Ishikawa (cell line): ENCODE measurements at regions not wholly inside any gene's neighbourhood (a gene's known extent, or its start where the extent isn't known, plus 50 kb on each side); places are given as distances from the start of the nearest gene placed in this dataset.

Source experiments
- CEBPB ChIP-seq: IDR thresholded peaks from 2 replicates; pipeline ENCODE4 v1.6.1; 2012
- CREB1 ChIP-seq: IDR thresholded peaks from 2 replicates; pipeline ENCODE4 v1.6.1; 2012; ENCODE audit warnings: low read depth
- EGR1 ChIP-seq: IDR thresholded peaks from 2 replicates; pipeline ENCODE4 v1.6.1; 2012
- EP300 ChIP-seq: IDR thresholded peaks from 2 replicates; pipeline ENCODE4 v1.6.1; 2012; ENCODE audit warnings: borderline replicate concordance
- FOXM1 ChIP-seq: IDR thresholded peaks from 2 replicates; pipeline ENCODE4 v1.6.1; 2012; ENCODE audit warnings: low read depth, borderline replicate concordance
- MAX ChIP-seq: IDR thresholded peaks from 2 replicates; pipeline ENCODE4 v1.6.1; 2012
- NFIC ChIP-seq: IDR thresholded peaks from 2 replicates; pipeline ENCODE4 v1.6.1; 2012
- RAD21 ChIP-seq: IDR thresholded peaks from 2 replicates; pipeline ENCODE4 v1.6.1; 2012; ENCODE audit warnings: low read depth
- REST ChIP-seq: IDR thresholded peaks from 2 replicates; pipeline ENCODE4 v1.6.1; 2012; ENCODE audit warnings: low read depth, mild to moderate bottlenecking
- TAF1 ChIP-seq: IDR thresholded peaks from 2 replicates; pipeline ENCODE4 v1.6.1; 2012; ENCODE audit warnings: low read depth, mild to moderate bottlenecking
- TCF12 ChIP-seq: IDR thresholded peaks from 2 replicates; pipeline ENCODE4 v1.6.1; 2012; ENCODE audit warnings: low read depth
- TEAD4 ChIP-seq: IDR thresholded peaks from 2 replicates; pipeline ENCODE4 v1.6.1; 2012
- USF1 ChIP-seq: IDR thresholded peaks from 2 replicates; pipeline ENCODE4 v1.6.1; 2012
- YY1 ChIP-seq: IDR thresholded peaks from 2 replicates; pipeline ENCODE4 v1.6.1; 2012; ENCODE audit warnings: low read depth
- ZBTB7A ChIP-seq: IDR thresholded peaks from 2 replicates; pipeline ENCODE4 v1.6.1; 2012; ENCODE audit warnings: low read depth

- TF ChIP-seq ZBTB7A (no peak), TEAD4 (no peak)
These were observed 107.1 kb downstream of the BANF2 start for GRCh38 chr20:17806739-17807441.

GRCh38 chr20:17806107-17806506, 106.3 kb downstream of the BANF2 start:
- TF ChIP-seq CREB1 = no peak
- TF ChIP-seq RAD21 = no peak
- TF ChIP-seq NFIC = no peak
- TF ChIP-seq TCF12 = no peak
- TF ChIP-seq FOXM1 = no peak
- TF ChIP-seq MAX = no peak
- no peak for TF ChIP-seq TEAD4

- TF ChIP-seq TEAD4 = no peak
- no peak for TF ChIP-seq TAF1
- TF ChIP-seq TCF12 = no peak
- TF ChIP-seq EGR1 = no peak
- TF ChIP-seq EP300 = no peak
These were observed 104.0 kb downstream of the BANF2 start for GRCh38 chr20:17803765-17804164.

- TF ChIP-seq TAF1 (no peak), EGR1 (no peak), ZBTB7A (no peak), MAX (no peak), TEAD4 (no peak), REST (no peak), CEBPB (no peak), YY1 (no peak), FOXM1 (no peak)
These were observed 99.9 kb downstream of the BANF2 start for GRCh38 chr20:17799575-17800227.

- no peak for TF ChIP-seq FOXM1
- TF ChIP-seq TEAD4 = no peak
- no peak for TF ChIP-seq CEBPB
- TF ChIP-seq YY1 = no peak
- TF ChIP-seq EP300 = no peak
- TF ChIP-seq USF1 = no peak
- TF ChIP-seq TAF1 = no peak
- no peak for TF ChIP-seq ZBTB7A
- no peak for TF ChIP-seq EGR1
- TF ChIP-seq RAD21 = no peak
- no peak for TF ChIP-seq NFIC
- no peak for TF ChIP-seq MAX
- TF ChIP-seq TCF12 = no peak
- TF ChIP-seq REST = no peak
- TF ChIP-seq CREB1 = no peak
These were observed 98.8 kb downstream of the BANF2 start for GRCh38 chr20:17798601-17799000.

GRCh38 chr20:17797579-17797978, 97.8 kb downstream of the BANF2 start:
- TF ChIP-seq EP300 (no peak), TCF12 (no peak), CREB1 (no peak), REST (no peak), RAD21 (no peak), ZBTB7A (no peak), FOXM1 (no peak)
